ENCODE measurements at regions not wholly inside any gene's neighbourhood (a gene's known extent, or its start where the extent isn't known, plus 50 kb on each side); places are given as distances from the start of the nearest gene placed in this dataset.

DNA sequence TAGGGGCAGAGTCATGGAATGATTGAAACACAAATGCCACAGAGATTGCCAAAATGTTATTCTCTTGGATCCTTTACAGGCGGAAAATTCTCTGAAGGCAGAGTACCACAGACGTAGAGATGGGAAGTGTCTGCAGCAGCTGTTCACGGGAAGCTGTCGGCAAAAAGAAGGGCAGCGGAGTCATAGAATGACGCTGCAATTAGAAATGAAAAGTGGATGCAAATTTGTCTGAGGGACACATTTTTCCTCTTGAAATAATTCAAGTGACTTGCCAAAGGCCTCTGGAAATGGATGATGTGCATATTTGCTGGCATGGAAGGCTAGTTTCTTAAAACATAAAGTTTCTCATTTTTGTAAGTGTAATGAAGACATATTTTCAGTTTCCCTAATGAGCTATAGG lies 77.5 kb upstream of the PLD5 start:
- no peak for TF ChIP-seq CTCF (IDR thresholded peaks at IDR 0.05; ENCODE audit: insufficient read depth, low read length, poor library complexity, severe bottlenecking)
- no peak for TF ChIP-seq EZH2phosphoT487 (conservative IDR thresholded peaks at IDR 0.05; ENCODE audit: low read length)

All from SU-DHL-6 (cell line).